ENCODE measurements at regions not wholly inside any gene's neighbourhood (a gene's known extent, or its start where the extent isn't known, plus 50 kb on each side); places are given as distances from the start of the nearest gene placed in this dataset.

DNA sequence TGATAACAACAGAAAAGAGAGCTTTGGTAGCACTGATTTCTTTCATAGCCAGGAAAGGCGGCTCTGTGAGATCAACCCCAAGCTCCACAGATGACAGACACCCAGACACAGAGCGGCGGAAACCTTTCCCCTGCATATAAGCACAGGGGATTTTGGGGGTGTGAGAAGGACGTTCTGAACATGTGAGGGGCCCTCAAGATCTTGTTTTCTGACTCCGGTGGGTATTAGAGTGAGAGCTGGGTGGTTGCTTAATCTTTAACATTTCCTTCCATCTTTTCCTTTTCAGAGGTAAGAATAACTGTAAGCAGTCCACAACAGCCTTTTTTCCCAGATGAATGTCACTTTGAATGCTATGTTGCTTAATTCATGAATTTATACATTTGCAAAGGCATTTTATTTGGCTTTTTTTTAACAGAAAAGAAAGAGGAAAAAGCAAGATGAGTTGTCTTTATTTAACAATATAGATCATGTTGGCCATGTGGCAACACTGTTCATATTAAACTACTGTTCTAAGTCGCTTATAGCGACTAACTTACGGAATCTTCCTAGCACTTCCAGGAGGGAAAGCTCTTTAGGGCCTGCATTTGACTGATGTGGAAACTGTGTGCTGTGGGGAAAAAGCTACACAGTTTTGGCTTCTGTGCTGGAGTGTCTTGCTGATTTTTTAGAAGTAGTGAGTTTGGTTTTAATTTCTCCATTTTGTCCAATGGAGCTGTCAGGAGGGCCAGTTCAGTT, 80.5 kb upstream of the NAA20 start:
- Histone ChIP-seq H3K4me1 (ENCODE audit: control insufficient read depth, insufficient read depth, low read length, poor library complexity, severe bottlenecking) (peaks cover 3% of the 10 kb centered on the region), H3K36me3 (ENCODE audit: control insufficient read depth, insufficient read depth, low read length) (no peaks in the 10 kb centered on the region), H3K4me3 (ENCODE audit: low read depth, low read length) (peak overlapping the region; percentile 57), H3K27ac (ENCODE audit: insufficient read depth, low read length, poor library complexity, severe bottlenecking) (no peak overlapping the region), H3K9me3 (ENCODE audit: control insufficient read depth in 2 of 2, low read length in 2 of 2) (no peaks in the 10 kb centered on the region), H3K27me3 (ENCODE audit: control insufficient read depth, insufficient read depth, low read length) (peaks cover 3% of the 10 kb centered on the region)
- Mint-ChIP-seq H3K27ac (peak overlapping the region in 2 of 3 donors; percentile 70 to 73), H3K27me3 (peaks cover 46% of the 10 kb centered on the region), H3K9me3 (peaks cover 0 to 6% (median 0%) of the 10 kb centered on the region in 7 donors), H3K4me1 (peaks cover 15 to 31% (median 23%) of the 10 kb centered on the region in 4 donors), H3K4me3 (peak overlapping the region in 3 of 4 donors; percentile 8 to 60 (median 37)), H3K36me3 (no peaks in the 10 kb centered on the region)
- DNase-seq (no peak), ATAC-seq (ENCODE audit: low read depth in 2 of 2) (no peak)

DNA sequence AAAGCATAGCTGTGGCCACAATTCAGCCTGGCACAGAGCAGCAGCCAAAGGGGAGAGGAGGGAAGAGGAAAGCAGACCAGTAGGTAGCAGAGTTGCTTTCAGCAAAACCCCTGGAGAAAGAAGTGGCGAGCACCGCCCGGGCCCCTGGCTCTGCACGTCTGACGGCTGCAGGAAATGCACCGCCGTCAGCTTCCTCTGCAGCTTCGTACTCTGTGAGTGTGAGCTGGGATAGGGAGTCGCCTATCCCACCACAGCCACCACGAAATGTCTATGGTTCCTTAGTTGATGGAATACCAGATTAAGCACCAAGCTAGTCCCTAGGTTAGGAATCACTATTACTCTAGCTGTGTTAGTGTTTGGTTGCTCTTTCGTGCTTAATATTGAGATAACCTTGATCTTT, 79.9 kb upstream of the NAA20 start:
- Histone ChIP-seq H3K4me1 (ENCODE audit: control insufficient read depth, insufficient read depth, low read length, poor library complexity, severe bottlenecking) (peaks cover 3% of the 10 kb centered on the region), H3K4me3 (ENCODE audit: low read depth, low read length) (peak overlapping the region; percentile 57), H3K36me3 (ENCODE audit: control insufficient read depth, insufficient read depth, low read length) (no peaks in the 10 kb centered on the region), H3K27me3 (ENCODE audit: control insufficient read depth, insufficient read depth, low read length) (peaks cover 3% of the 10 kb centered on the region), H3K9me3 (ENCODE audit: control insufficient read depth in 2 of 2, low read length in 2 of 2) (no peaks in the 10 kb centered on the region), H3K27ac (ENCODE audit: insufficient read depth, low read length, poor library complexity, severe bottlenecking) (no peak overlapping the region)
- DNase-seq (peak in 1 of 3 donors; percentile 25), ATAC-seq (ENCODE audit: low read depth in 2 of 2) (peak; percentile 56)
- Mint-ChIP-seq H3K9me3 (peaks cover 0 to 6% (median 0%) of the 10 kb centered on the region in 7 donors), H3K27ac (peak overlapping the region in 2 of 3 donors; percentile 70 to 73), H3K4me3 (peak overlapping the region; percentile 23 to 60 (median 48)), H3K36me3 (no peaks in the 10 kb centered on the region), H3K4me1 (peaks cover 15 to 31% (median 23%) of the 10 kb centered on the region in 4 donors), H3K27me3 (peaks cover 47% of the 10 kb centered on the region)

DNA sequence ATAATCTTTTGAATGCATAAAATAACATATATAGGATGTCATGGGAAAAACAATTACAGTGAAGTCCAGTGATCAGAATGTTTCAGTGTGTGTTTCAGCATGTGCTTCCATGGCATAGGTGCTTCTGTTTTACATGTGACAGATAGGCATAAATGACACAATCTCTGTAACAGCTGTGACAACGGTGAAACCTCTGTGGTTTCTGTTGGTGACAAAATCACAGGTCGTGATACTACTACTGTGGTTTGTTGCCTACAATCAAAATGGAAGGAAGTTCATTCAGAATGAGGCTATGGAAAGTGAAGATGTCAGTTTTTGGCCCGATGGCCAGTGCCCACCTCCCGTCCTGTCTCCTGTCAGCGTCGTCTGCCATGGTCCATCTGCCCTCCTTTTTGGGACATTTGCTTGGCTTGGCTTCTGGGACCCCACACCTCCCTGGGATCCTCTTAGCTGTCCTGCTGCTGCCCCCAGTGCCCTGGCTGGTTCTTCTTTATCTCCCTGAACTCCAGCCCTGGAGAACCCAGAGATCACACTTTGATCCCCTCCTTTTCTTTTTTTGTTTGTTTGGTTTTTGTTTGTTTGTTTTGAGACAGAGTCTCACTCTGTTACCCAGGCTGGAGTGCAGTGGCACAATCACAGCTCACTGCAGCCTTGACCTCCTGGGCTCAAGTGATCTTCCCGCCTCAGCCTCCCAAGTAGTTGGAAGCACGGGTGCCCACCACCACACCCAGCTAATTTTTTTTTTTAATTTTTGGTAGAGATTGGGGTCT, 79.3 kb upstream of the NAA20 start:
- Histone ChIP-seq H3K27ac (ENCODE audit: insufficient read depth, low read length, poor library complexity, severe bottlenecking) (no peak overlapping the region), H3K27me3 (ENCODE audit: control insufficient read depth, insufficient read depth, low read length) (peaks cover 3% of the 10 kb centered on the region), H3K4me1 (ENCODE audit: control insufficient read depth, insufficient read depth, low read length, poor library complexity, severe bottlenecking) (peaks cover 3% of the 10 kb centered on the region), H3K9me3 (ENCODE audit: control insufficient read depth in 2 of 2, low read length in 2 of 2) (no peaks in the 10 kb centered on the region), H3K4me3 (ENCODE audit: low read depth, low read length) (peak overlapping the region; percentile 57), H3K36me3 (ENCODE audit: control insufficient read depth, insufficient read depth, low read length) (no peaks in the 10 kb centered on the region)
- DNase-seq (peak in 2 of 3 donors; percentile 32 to 50), ATAC-seq (ENCODE audit: low read depth in 2 of 2) (peak in 1 of 2 donors; percentile 39)
- H3K27me3 Mint-ChIP-seq = peaks cover 43% of the 10 kb centered on the region
- peaks cover 15 to 31% (median 23%) of the 10 kb centered on the region in 4 donors for H3K4me1 Mint-ChIP-seq
- H3K36me3 Mint-ChIP-seq = no peaks in the 10 kb centered on the region
- H3K9me3 Mint-ChIP-seq = peaks cover 0 to 4% (median 0%) of the 10 kb centered on the region in 7 donors
- peak overlapping the region in 2 of 3 donors; percentile 73 to 74 for H3K27ac Mint-ChIP-seq
- peak overlapping the region; percentile 23 to 60 (median 48) for H3K4me3 Mint-ChIP-seq

DNA sequence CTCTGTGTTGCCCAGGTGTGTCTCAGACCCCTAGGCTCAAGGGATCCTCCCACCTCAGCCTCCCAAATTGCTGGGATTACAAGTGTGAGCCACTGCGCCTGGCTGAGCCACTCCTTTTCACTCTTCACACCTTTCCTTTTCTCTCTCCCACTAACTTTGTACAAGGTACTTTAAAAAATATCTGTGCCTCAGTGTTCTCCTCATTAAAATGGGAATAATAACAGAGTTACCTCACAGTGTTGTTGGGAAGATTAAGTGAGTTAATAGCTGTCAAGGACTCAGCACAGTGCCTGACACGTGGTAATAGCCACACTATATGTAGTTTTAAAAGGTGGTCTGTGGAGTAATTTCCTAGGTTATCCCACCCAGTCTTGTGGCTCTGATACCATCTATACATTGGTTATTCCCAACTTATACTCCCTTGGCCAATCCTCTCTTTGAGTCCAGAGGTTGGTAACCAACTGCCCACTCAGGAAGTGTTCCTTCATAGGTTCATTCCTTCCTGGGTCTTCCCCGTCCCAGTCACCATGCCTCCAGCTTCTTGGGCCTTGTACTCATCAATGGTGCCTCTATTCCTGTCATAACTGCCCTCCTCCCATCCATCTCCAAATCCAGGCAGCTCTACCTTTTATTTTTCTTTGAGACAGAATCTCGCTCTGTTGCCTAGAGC, 78.6 kb upstream of the NAA20 start:
- DNase-seq (no peak), ATAC-seq (ENCODE audit: low read depth in 2 of 2) (no peak)
- peak overlapping the region in 1 of 3 donors; percentile 47 for H3K27ac Mint-ChIP-seq
- peaks cover 39% of the 10 kb centered on the region for H3K27me3 Mint-ChIP-seq
- H3K27me3 ChIP-seq (ENCODE audit: control insufficient read depth, insufficient read depth, low read length) = no peaks in the 10 kb centered on the region
- peaks cover 0 to 4% (median 0%) of the 10 kb centered on the region in 7 donors for H3K9me3 Mint-ChIP-seq
- no peaks in the 10 kb centered on the region for H3K36me3 Mint-ChIP-seq
- no peak overlapping the region for H3K27ac ChIP-seq (ENCODE audit: insufficient read depth, low read length, poor library complexity, severe bottlenecking)
- no peak overlapping the region for H3K4me3 ChIP-seq (ENCODE audit: low read depth, low read length)
- H3K4me1 ChIP-seq (ENCODE audit: control insufficient read depth, insufficient read depth, low read length, poor library complexity, severe bottlenecking) = peaks cover 3% of the 10 kb centered on the region
- H3K4me1 Mint-ChIP-seq = peaks cover 15 to 31% (median 23%) of the 10 kb centered on the region in 4 donors
- H3K4me3 Mint-ChIP-seq = peak overlapping the region in 2 of 4 donors; percentile 0 to 22
- no peaks in the 10 kb centered on the region for H3K36me3 ChIP-seq (ENCODE audit: control insufficient read depth, insufficient read depth, low read length)
- H3K9me3 ChIP-seq (ENCODE audit: control insufficient read depth in 2 of 2, low read length in 2 of 2) = no peaks in the 10 kb centered on the region

DNA sequence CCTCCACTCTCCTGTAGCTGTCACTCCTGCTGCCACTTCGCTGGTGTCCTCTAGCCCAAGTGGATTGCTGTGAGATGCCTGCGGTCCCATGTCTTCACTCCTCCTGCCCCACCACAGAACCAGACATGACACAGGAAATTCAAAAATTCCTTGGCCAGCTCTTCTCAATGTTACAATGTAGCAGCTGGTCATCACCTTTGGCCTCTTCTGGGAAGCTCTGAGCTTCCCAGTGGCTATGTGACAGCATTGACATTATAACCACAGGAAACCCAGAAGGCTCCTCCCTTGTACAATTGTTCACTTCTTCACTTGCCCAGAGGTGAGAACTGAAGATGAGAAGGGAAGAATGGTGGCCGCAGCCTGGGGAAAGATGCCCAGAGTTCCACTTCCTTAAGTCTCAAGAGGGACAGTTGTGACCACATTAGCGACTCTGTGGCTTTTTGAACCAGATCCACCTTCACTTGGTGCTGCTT, 76.1 kb upstream of the NAA20 start:
- Mint-ChIP-seq H3K4me1 (peaks cover 15 to 30% (median 23%) of the 10 kb centered on the region in 4 donors), H3K27me3 (peaks cover 32% of the 10 kb centered on the region), H3K4me3 (no peak overlapping the region), H3K27ac (no peak overlapping the region), H3K36me3 (no peaks in the 10 kb centered on the region), H3K9me3 (peaks cover 0 to 4% (median 0%) of the 10 kb centered on the region in 7 donors)
- DNase-seq = no peak
- no peaks in the 10 kb centered on the region for H3K27me3 ChIP-seq (ENCODE audit: control insufficient read depth, insufficient read depth, low read length)
- no peak overlapping the region for H3K4me3 ChIP-seq (ENCODE audit: low read depth, low read length)
- peaks cover 3% of the 10 kb centered on the region for H3K4me1 ChIP-seq (ENCODE audit: control insufficient read depth, insufficient read depth, low read length, poor library complexity, severe bottlenecking)
- H3K36me3 ChIP-seq (ENCODE audit: control insufficient read depth, insufficient read depth, low read length) = no peaks in the 10 kb centered on the region
- no peak for ATAC-seq (ENCODE audit: low read depth in 2 of 2)
- no peak overlapping the region for H3K27ac ChIP-seq (ENCODE audit: insufficient read depth, low read length, poor library complexity, severe bottlenecking)
- H3K9me3 ChIP-seq (ENCODE audit: control insufficient read depth in 2 of 2, low read length in 2 of 2) = no peaks in the 10 kb centered on the region

DNA sequence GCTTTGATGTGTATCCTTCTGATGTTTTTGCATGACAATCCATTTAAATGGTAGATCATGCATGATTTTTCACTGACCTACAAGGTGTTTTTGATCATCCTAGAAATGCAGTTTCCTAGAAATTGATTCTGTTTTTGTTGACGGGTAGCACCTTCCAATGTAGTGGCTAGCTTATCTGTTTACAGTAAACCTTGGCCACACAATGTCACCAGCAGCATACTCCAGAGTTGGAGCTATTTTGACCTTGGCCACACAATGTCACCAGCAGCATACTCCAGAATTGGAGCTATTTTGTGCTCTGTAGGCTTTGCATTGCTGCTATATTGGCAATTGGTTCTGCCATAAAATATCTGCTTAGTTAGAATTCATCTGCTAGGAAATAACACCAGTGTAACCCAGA, 74.6 kb upstream of the NAA20 start:
- DNase-seq (no peak), ATAC-seq (ENCODE audit: low read depth in 2 of 2) (no peak)
- Mint-ChIP-seq H3K36me3 (no peaks in the 10 kb centered on the region), H3K4me3 (no peak overlapping the region), H3K27ac (no peak overlapping the region), H3K4me1 (peaks cover 5 to 20% (median 15%) of the 10 kb centered on the region in 4 donors), H3K27me3 (peaks cover 30% of the 10 kb centered on the region), H3K9me3 (peaks cover 0 to 4% (median 0%) of the 10 kb centered on the region in 7 donors)
- Histone ChIP-seq H3K9me3 (ENCODE audit: control insufficient read depth in 2 of 2, low read length in 2 of 2) (no peaks in the 10 kb centered on the region), H3K4me1 (ENCODE audit: control insufficient read depth, insufficient read depth, low read length, poor library complexity, severe bottlenecking) (peaks cover 3% of the 10 kb centered on the region), H3K27ac (ENCODE audit: insufficient read depth, low read length, poor library complexity, severe bottlenecking) (no peak overlapping the region), H3K27me3 (ENCODE audit: control insufficient read depth, insufficient read depth, low read length) (no peaks in the 10 kb centered on the region), H3K36me3 (ENCODE audit: control insufficient read depth, insufficient read depth, low read length) (no peaks in the 10 kb centered on the region), H3K4me3 (ENCODE audit: low read depth, low read length) (no peak overlapping the region)

DNA sequence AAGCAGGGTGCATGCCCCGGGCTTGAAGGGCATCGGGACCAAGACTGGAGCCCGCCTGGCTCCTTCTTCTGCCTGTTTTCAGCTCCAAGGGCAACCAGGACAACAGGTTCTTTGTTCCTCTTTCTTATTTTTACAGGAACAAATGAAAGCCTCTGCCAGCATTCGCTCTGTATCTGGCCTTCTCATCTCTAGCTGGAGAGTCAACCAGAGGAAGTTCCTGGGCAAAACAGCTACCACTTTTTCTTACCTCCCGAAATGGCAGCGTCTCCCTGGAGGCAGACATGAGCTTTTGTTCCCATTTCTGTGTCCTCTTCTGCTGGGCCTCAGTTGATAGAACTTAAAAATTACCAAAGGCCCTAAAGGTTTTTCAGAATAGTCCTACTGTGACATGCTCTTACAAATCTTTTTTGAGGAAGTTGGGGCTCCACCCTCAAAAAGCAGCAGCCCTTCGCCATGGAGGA, 74.1 kb upstream of the NAA20 start:
- H3K36me3 ChIP-seq (ENCODE audit: control insufficient read depth, insufficient read depth, low read length) = no peaks in the 10 kb centered on the region
- H3K27me3 Mint-ChIP-seq = peaks cover 28% of the 10 kb centered on the region
- H3K4me1 Mint-ChIP-seq = peaks cover under 1 to 16% (median 11%) of the 10 kb centered on the region in 4 donors
- ATAC-seq (ENCODE audit: low read depth in 2 of 2) = no peak
- no peaks in the 10 kb centered on the region for H3K36me3 Mint-ChIP-seq
- H3K27me3 ChIP-seq (ENCODE audit: control insufficient read depth, insufficient read depth, low read length) = no peaks in the 10 kb centered on the region
- no peak overlapping the region for H3K27ac Mint-ChIP-seq
- H3K4me1 ChIP-seq (ENCODE audit: control insufficient read depth, insufficient read depth, low read length, poor library complexity, severe bottlenecking) = no peaks in the 10 kb centered on the region
- H3K9me3 ChIP-seq (ENCODE audit: control insufficient read depth in 2 of 2, low read length in 2 of 2) = no peaks in the 10 kb centered on the region
- H3K9me3 Mint-ChIP-seq = peaks cover 0 to 4% (median 0%) of the 10 kb centered on the region in 7 donors
- no peak overlapping the region for H3K4me3 Mint-ChIP-seq
- no peak overlapping the region for H3K27ac ChIP-seq (ENCODE audit: insufficient read depth, low read length, poor library complexity, severe bottlenecking)
- DNase-seq = no peak
- no peak overlapping the region for H3K4me3 ChIP-seq (ENCODE audit: low read depth, low read length)
